ENCODE measurements at regions not wholly inside any gene's neighbourhood (a gene's known extent, or its start where the extent isn't known, plus 50 kb on each side); places are given as distances from the start of the nearest gene placed in this dataset.

GRCh38 chr16:87003414-87003755, 313.8 kb downstream of the C16orf95 start:
- no peak for TF ChIP-seq CTCF (IDR thresholded peaks at IDR 0.05)
- no peak for TF ChIP-seq POLR2A (IDR thresholded peaks at IDR 0.05)
- TF ChIP-seq EP300 (IDR thresholded peaks at IDR 0.05): no peak

Measured in ovary (tissue), 3 donors.